ENCODE measurements at regions not wholly inside any gene's neighbourhood (a gene's known extent, or its start where the extent isn't known, plus 50 kb on each side); places are given as distances from the start of the nearest gene placed in this dataset.

- TF ChIP-seq CTCF (IDR thresholded peaks at IDR 0.05), result no peak
- no peak for TF ChIP-seq POLR2A (IDR thresholded peaks at IDR 0.05)
Observed at GRCh38 chr21:14901482-14901958, 163.3 kb downstream of the NRIP1 start.
